ENCODE measurements at regions not wholly inside any gene's neighbourhood (a gene's known extent, or its start where the extent isn't known, plus 50 kb on each side); places are given as distances from the start of the nearest gene placed in this dataset.

DNA sequence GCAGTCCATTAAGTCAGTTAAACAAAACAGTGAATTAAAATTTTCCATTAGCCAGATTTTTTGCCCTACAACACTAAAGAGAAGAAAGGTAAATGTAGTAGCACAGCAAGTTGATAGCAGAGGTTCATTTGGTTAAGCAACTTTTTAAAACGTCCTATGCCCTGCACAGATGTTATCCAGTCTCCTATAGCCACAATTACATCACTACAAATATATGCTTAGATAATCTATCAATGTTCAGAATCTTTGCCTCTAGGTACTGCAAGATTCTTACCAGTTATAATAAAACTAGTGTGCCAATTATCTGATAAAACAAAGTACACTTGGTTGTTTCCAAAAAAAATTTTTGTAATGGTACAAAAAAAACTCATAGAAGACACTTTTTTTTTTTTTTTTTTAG lies 175.5 kb upstream of the MYO3A start:
- H3K27me3 ChIP-seq (ENCODE audit: insufficient read depth in 3 of 3, low read length in 2 of 3) = peaks cover 0 to 2% (median 0%) of the 10 kb centered on the region in 3 donors
- no peak for DNase-seq
- intact Hi-C loops (cut with DNase I) = no loop called here
- H3K4me1 ChIP-seq = no peaks in the 10 kb centered on the region
- H3K36me3 ChIP-seq (ENCODE audit: insufficient read depth in 1 of 2, low read depth in 1 of 2) = no peaks in the 10 kb centered on the region
- no peaks in the 10 kb centered on the region for H3K9me3 ChIP-seq
- H3K4me3 ChIP-seq = no peak overlapping the region
- no peak for ATAC-seq
- TF ChIP-seq, protein P1, sequence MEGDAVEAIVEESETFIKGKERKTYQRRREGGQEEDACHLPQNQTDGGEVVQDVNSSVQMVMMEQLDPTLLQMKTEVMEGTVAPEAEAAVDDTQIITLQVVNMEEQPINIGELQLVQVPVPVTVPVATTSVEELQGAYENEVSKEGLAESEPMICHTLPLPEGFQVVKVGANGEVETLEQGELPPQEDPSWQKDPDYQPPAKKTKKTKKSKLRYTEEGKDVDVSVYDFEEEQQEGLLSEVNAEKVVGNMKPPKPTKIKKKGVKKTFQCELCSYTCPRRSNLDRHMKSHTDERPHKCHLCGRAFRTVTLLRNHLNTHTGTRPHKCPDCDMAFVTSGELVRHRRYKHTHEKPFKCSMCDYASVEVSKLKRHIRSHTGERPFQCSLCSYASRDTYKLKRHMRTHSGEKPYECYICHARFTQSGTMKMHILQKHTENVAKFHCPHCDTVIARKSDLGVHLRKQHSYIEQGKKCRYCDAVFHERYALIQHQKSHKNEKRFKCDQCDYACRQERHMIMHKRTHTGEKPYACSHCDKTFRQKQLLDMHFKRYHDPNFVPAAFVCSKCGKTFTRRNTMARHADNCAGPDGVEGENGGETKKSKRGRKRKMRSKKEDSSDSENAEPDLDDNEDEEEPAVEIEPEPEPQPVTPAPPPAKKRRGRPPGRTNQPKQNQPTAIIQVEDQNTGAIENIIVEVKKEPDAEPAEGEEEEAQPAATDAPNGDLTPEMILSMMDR (IDR thresholded peaks at IDR 0.05) = no peak
- H3K27ac ChIP-seq = no peak overlapping the region
- 7 to 12% (median 9%) methylated on average over 1 of the region's 1 CpG for WGBS, 3 donors

DNA sequence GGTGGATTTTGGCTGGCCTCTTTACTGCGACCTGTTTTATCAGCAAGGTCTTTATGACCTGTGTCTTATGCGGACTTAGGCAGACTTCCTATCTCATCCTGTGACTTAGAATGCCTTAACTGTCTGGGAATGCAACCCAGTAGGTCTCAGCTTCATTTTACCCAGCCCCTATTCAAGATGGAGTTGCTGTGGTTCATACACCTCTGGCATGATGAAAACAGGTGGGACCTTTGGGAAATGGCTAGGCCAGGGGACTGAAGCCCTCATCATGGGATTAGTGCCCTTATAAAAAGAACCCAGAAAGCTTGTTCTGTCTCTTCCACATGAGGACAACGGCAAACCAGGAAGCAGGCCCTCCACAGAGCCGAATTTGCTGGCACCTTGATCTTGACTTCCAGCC lies 172.1 kb upstream of the MYO3A start:
- no peaks in the 10 kb centered on the region for H3K4me1 ChIP-seq
- H3K4me3 ChIP-seq = no peak overlapping the region
- TF ChIP-seq, protein P1 (IDR thresholded peaks at IDR 0.05) = no peak
- DNase-seq (no peak), ATAC-seq (no peak)
- intact Hi-C loops (cut with DNase I) = no loop called here
- H3K27ac ChIP-seq = no peak overlapping the region
- WGBS, 3 donors = 81 to 88% (median 86%) methylated on average over 4 of the region's 4 CpGs
- peaks cover 0 to 2% (median 0%) of the 10 kb centered on the region in 3 donors for H3K27me3 ChIP-seq (ENCODE audit: insufficient read depth in 3 of 3, low read length in 2 of 3)
- H3K36me3 ChIP-seq (ENCODE audit: insufficient read depth in 1 of 2, low read depth in 1 of 2) = no peaks in the 10 kb centered on the region
- H3K9me3 ChIP-seq = no peaks in the 10 kb centered on the region

GRCh38 chr10:25766213-25766612 lies 167.8 kb upstream of the MYO3A start:
- TF ChIP-seq, protein P1 (IDR thresholded peaks at IDR 0.05) = no peak
- WGBS, 3 donors = 37 to 43% (median 41%) methylated on average over 2 of the region's 2 CpGs

DNA sequence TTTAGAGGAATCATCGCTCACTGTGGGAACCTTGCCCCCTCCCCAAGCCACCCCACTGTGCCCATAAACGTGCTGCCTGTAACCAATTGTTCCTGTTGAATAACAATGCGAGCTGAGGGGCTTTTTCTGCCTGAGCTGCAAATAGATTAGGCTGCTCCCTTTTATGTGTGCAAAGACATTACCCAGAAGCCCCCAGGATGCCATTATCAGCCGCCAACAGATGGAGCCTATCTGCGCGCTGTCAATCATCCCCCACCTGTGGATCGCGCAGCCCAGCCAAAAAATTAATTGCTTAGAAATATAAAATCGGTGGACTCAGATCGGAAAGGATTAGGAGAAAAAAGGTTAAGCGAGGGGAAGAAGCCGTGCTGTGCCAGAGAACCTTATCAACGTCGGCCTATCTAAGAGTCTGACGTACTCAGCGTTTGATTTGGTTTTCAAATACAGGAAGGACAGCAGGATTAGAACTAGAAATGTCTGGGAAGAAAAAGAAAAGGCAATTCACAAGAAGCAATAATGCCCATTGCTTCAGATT lies 167.3 kb upstream of the MYO3A start:
- H3K4me1 ChIP-seq = no peaks in the 10 kb centered on the region
- H3K9me3 ChIP-seq = no peaks in the 10 kb centered on the region
- DNase-seq (no peak), ATAC-seq (no peak)
- TF ChIP-seq, protein P1 (IDR thresholded peaks at IDR 0.05) = no peak
- no peaks in the 10 kb centered on the region for H3K36me3 ChIP-seq (ENCODE audit: insufficient read depth in 1 of 2, low read depth in 1 of 2)
- peaks cover 0 to 6% (median 2%) of the 10 kb centered on the region in 3 donors for H3K27me3 ChIP-seq (ENCODE audit: insufficient read depth in 3 of 3, low read length in 2 of 3)
- H3K4me3 ChIP-seq = no peak overlapping the region
- intact Hi-C loops (cut with DNase I) = no loop called here
- no peak overlapping the region for H3K27ac ChIP-seq
- 5 to 7% (median 6%) methylated on average over 16 of the region's 16 CpGs for WGBS, 3 donors

More at GRCh38 chr10:25766213-25766612, 167.8 kb upstream of the MYO3A start:
- Histone ChIP-seq H3K27me3 (ENCODE audit: insufficient read depth in 3 of 3, low read length in 2 of 3) (peaks cover 0 to 6% (median 2%) of the 10 kb centered on the region in 3 donors), H3K4me3 (no peak overlapping the region), H3K4me1 (no peaks in the 10 kb centered on the region), H3K36me3 (ENCODE audit: insufficient read depth in 1 of 2, low read depth in 1 of 2) (no peaks in the 10 kb centered on the region), H3K27ac (no peak overlapping the region), H3K9me3 (no peaks in the 10 kb centered on the region)
- intact Hi-C loops (cut with DNase I) = no loop called here
- DNase-seq (no peak), ATAC-seq (no peak)

DNA sequence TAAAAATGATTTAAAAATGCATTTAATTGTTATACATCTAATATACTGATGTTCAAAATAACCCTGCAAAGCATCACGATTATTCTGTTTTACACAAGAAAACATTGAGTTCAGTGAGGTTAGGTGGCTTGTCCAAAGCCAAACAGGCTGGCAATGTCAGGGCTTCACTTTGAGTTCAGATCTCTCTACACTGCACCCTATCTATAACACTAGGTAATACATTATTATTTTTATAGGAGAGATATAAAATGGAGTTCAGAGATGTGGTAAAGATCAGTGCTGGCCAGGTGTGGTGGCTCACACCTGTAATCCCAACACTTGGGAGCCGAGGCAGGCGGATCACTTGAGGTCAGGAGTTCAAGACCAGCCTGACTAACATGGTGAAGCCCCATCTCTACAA lies 165.9 kb upstream of the MYO3A start:
- Histone ChIP-seq H3K4me1 (no peaks in the 10 kb centered on the region), H3K9me3 (no peaks in the 10 kb centered on the region), H3K27me3 (ENCODE audit: insufficient read depth in 3 of 3, low read length in 2 of 3) (peaks cover 0 to 6% (median 2%) of the 10 kb centered on the region in 3 donors), H3K4me3 (no peak overlapping the region), H3K36me3 (ENCODE audit: insufficient read depth in 1 of 2, low read depth in 1 of 2) (no peaks in the 10 kb centered on the region), H3K27ac (no peak overlapping the region)
- WGBS, 3 donors = 72 to 87% (median 75%) methylated on average over 3 of the region's 3 CpGs
- TF ChIP-seq, protein P1 (IDR thresholded peaks at IDR 0.05) = no peak
- DNase-seq (no peak), ATAC-seq (no peak)
- intact Hi-C loops (cut with DNase I) = no loop called here
